Tibial nerve (tissue), 4 donors: ENCODE measurements at regions not wholly inside any gene's neighbourhood (a gene's known extent, or its start where the extent isn't known, plus 50 kb on each side); places are given as distances from the start of the nearest gene placed in this dataset.
"Not testable (repeated sequence)": the region's sequence is repeated elsewhere in the genome, so short reads cannot be mapped to it uniquely, and the experiment has no call there.

Experiments used
- EP300 ChIP-seq, 2 donors: sonication (generic); formaldehyde crosslinking; IDR thresholded peaks; one replicate each; pipeline ENCODE4 v1.6.1; 2017; ENCODE audit warnings: antibody characterized with exemption in 2 of 2, mild to moderate bottlenecking in 1 of 2
- POLR2A ChIP-seq, 2 donors: fragments of 450-650 bp; IDR thresholded peaks; one replicate each; pipeline ENCODE4 v1.6.1; 2017; ENCODE audit warnings: antibody characterized with exemption in 2 of 2, mild to moderate bottlenecking in 2 of 2, moderate library complexity in 2 of 2
- TF ChIP-seq, protein P1 (sequence below), 5 experiments: fragments of 200-600 bp in 3 of 5; fragments of 450-650 bp in 2 of 5; sonication (generic) in 3 of 5; IDR thresholded peaks; one replicate each; pipeline ENCODE4 v1.5.1; 2016 to 2019; ENCODE audit warnings: antibody characterized with exemption in 5 of 5, mild to moderate bottlenecking in 3 of 5, moderate library complexity in 2 of 5

GRCh38 chr13:44647560-44647959 lies 71.4 kb upstream of the TSC22D1 start:
- TF ChIP-seq, protein P1, sequence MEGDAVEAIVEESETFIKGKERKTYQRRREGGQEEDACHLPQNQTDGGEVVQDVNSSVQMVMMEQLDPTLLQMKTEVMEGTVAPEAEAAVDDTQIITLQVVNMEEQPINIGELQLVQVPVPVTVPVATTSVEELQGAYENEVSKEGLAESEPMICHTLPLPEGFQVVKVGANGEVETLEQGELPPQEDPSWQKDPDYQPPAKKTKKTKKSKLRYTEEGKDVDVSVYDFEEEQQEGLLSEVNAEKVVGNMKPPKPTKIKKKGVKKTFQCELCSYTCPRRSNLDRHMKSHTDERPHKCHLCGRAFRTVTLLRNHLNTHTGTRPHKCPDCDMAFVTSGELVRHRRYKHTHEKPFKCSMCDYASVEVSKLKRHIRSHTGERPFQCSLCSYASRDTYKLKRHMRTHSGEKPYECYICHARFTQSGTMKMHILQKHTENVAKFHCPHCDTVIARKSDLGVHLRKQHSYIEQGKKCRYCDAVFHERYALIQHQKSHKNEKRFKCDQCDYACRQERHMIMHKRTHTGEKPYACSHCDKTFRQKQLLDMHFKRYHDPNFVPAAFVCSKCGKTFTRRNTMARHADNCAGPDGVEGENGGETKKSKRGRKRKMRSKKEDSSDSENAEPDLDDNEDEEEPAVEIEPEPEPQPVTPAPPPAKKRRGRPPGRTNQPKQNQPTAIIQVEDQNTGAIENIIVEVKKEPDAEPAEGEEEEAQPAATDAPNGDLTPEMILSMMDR (IDR thresholded peaks at IDR 0.05) = not testable (repeated sequence)
- TF ChIP-seq POLR2A, EP300 (IDR thresholded peaks at IDR 0.05): not testable (repeated sequence)
